K562 (cell line): ENCODE measurements at regions not wholly inside any gene's neighbourhood (a gene's known extent, or its start where the extent isn't known, plus 50 kb on each side); places are given as distances from the start of the nearest gene placed in this dataset.

Experiments
- ATAC-seq: fragments of 200-7000 bp; cut with Tn5 transposase; 3 replicates; pipeline ENCODE4 v1.9.1; 2020; ENCODE audit warnings: moderate library complexity
- BruUV-seq: library from RNA; stranded (reverse); fragments of 400-500 nt; replicated peaks from 2 replicates; lab custom pipeline; 2021; lab: Mats Ljungman, UMichigan
- CTCF ChIA-PET: fragments of 300-600 bp; formaldehyde crosslinking; extraction: SDS; loops from one replicate; lab custom pipeline; 2021; ENCODE audit warnings: low intra/inter-chr PET ratio; lab: Yijun Ruan, JAX
- POLR2A ChIA-PET: fragments of 300-600, 350-650 bp; sonication (Branson Sonifier 250); formaldehyde crosslinking; extraction: SDS; loops from one replicate; lab custom pipeline; 2021; ENCODE audit warnings: antibody characterized with exemption, inconsistent platforms; lab: Yijun Ruan, JAX
- DNase-seq, 4 experiments: peaks; one replicate each; pipeline versions ENCODE4 v3.0.0 to v3.0.0-alpha.2; 2011 to 2018; ENCODE audit warnings: low spot score in 3 of 4, mixed read lengths in 3 of 4; ENCODE audit errors: extremely low read depth in 1 of 4
- FAIRE-seq: peaks from 2 replicates; lab custom pipeline; 2011; peaks lifted over from hg19 to GRCh38; lab: Jason Lieb, UNC
- H2AFZ ChIP-seq: 2 replicates; pipeline ENCODE4 v1.6.0; 2011; ENCODE audit warnings: low read depth, low read length, control low read depth, inconsistent platforms
- H3K27ac ChIP-seq: fragments of 200-600 bp; 3 replicates; pipeline ENCODE4 v1.8.0; 2011; ENCODE audit warnings: low read depth, mild to moderate bottlenecking, control low read depth, inconsistent platforms, low read length, moderate library complexity, mixed read lengths; ENCODE audit errors: extremely low read depth
- H3K27me3 ChIP-seq, 2 experiments: fragments of 300-600 bp in 1 of 2; 2 replicates in 1 of 2; 3 replicates in 1 of 2; pipeline versions ENCODE4 v1.6.0 to v1.8.0; 2011; ENCODE audit warnings: inconsistent platforms in 2 of 2, low read length in 2 of 2, mild to moderate bottlenecking in 1 of 2, mixed read lengths in 1 of 2, moderate library complexity in 1 of 2; ENCODE audit not compliant: control insufficient read depth in 2 of 2, insufficient read depth in 2 of 2
- H3K36me3 ChIP-seq: fragments of 300-600 bp; 3 replicates; pipeline ENCODE4 v1.8.0; 2011; ENCODE audit warnings: mild to moderate bottlenecking, low read length, inconsistent platforms; ENCODE audit not compliant: control insufficient read depth, insufficient read depth
- H3K4me1 ChIP-seq, 2 experiments: fragments of 200-600 bp in 1 of 2; replicated peaks in 1 of 2; 2 replicates in 1 of 2; 3 replicates in 1 of 2; pipeline versions ENCODE4 v1.5.1 to v1.8.0; 2011; ENCODE audit warnings: inconsistent platforms in 2 of 2, low read length in 2 of 2, mild to moderate bottlenecking in 1 of 2, mixed read lengths in 1 of 2, moderate library complexity in 1 of 2; ENCODE audit not compliant: control insufficient read depth in 2 of 2, insufficient read depth in 2 of 2
- H3K4me2 ChIP-seq: 2 replicates; pipeline ENCODE4 v1.6.1; 2011; ENCODE audit warnings: low read length, control low read depth, inconsistent platforms, mixed read lengths; ENCODE audit not compliant: insufficient read depth
- H3K4me3 ChIP-seq: fragments of 200-600 bp; sonication (generic), shearing (Covaris generic); 2 replicates; pipeline ENCODE4 v1.5.1; 2016; ENCODE audit warnings: control low read depth, inconsistent platforms
- H3K79me2 ChIP-seq: fragments of 200-600 bp; 3 replicates; pipeline ENCODE4 v1.8.0; 2011; ENCODE audit warnings: low read length, inconsistent platforms; ENCODE audit not compliant: control insufficient read depth, insufficient read depth
- H3K9ac ChIP-seq, 2 experiments: 2 replicates each; pipeline versions ENCODE4 v1.6.0 to v1.6.1; 2011; ENCODE audit warnings: low read depth in 2 of 2, low read length in 2 of 2, control low read depth in 1 of 2, inconsistent platforms in 1 of 2, mild to moderate bottlenecking in 1 of 2, mixed read lengths in 1 of 2; ENCODE audit not compliant: insufficient read depth in 1 of 2
- H3K9me1 ChIP-seq: one replicate; pipeline ENCODE4 v1.6.0; 2011; ENCODE audit warnings: inconsistent platforms, mild to moderate bottlenecking, low read length, moderate library complexity; ENCODE audit not compliant: control insufficient read depth, insufficient read depth
- H3K9me3 ChIP-seq: replicated peaks from 2 replicates; pipeline ENCODE4 v1.5.1; 2011; ENCODE audit warnings: low read depth, low read length, inconsistent platforms; ENCODE audit not compliant: control insufficient read depth, insufficient read depth
- H4K20me1 ChIP-seq: replicated peaks from 2 replicates; pipeline ENCODE4 v1.6.1; 2011; ENCODE audit warnings: low read length, inconsistent platforms, mixed read lengths; ENCODE audit not compliant: control insufficient read depth, insufficient read depth
- EGR1 ChIP-seq: fragments of 450-650 bp; conservative IDR thresholded peaks from 2 replicates; pipeline ENCODE4 v1.6.1; 2017; ENCODE audit warnings: mild to moderate bottlenecking
- PHB2 ChIP-seq: fragments of 450-650 bp; IDR thresholded peaks from 2 replicates; pipeline ENCODE4 v1.6.1; 2017; ENCODE audit warnings: low read depth
- TOE1 ChIP-seq, 2 experiments: fragments of 450-650 bp in 1 of 2; sonication (generic) in 1 of 2; formaldehyde crosslinking in 1 of 2; IDR thresholded peaks; 2 replicates each; pipeline versions ENCODE4 v1.7.1 to v1.8.0; 2016 to 2022; ENCODE audit warnings: borderline replicate concordance in 2 of 2, mild to moderate bottlenecking in 2 of 2, antibody characterized with exemption in 1 of 2, inconsistent platforms in 1 of 2, low read depth in 1 of 2, missing genetic modification reagents in 1 of 2, moderate library complexity in 1 of 2
- TRIM24 ChIP-seq, 2 experiments: fragments of 450-650 bp; IDR thresholded peaks; 2 replicates each; pipeline ENCODE4 v1.6.1; 2016
- ZNF707 ChIP-seq: fragments of 250-450 bp; sonication (Bioruptor Pico); conservative IDR thresholded peaks from 2 replicates; pipeline ENCODE4 v1.8.0; 2022; ENCODE audit warnings: inconsistent platforms, mild to moderate bottlenecking, moderate library complexity
- WGBS: fragments of 100-300 bp; shearing (Covaris generic); methylation state at CpG from one replicate; pipeline ENCODE4 v1.1.6; 2016; ENCODE audit warnings: low coverage, mixed read lengths; ENCODE audit not compliant: insufficient coverage; ENCODE audit errors: missing lambda C conversion rate; 5-methylcytosine and 5-hydroxymethylcytosine counted together
- in situ Hi-C: fragments of 300-500 bp; cut with MboI; formaldehyde crosslinking; loops from 4 replicates; pipeline ENCODE4 v1.15.0; 2018; ENCODE audit warnings: inconsistent platforms, mixed read lengths
- intact Hi-C: fragments of 100-400 bp; cut with micrococcal nuclease; formaldehyde crosslinking; loops from 2 replicates; pipeline ENCODE4 v1.14.2; 2022
- TF ChIP-seq, protein P1 (sequence below): sonication (generic); formaldehyde crosslinking; IDR thresholded peaks from 2 replicates; pipeline ENCODE4 v1.8.0; 2023; ENCODE audit warnings: mild to moderate bottlenecking, missing genetic modification reagents

DNA sequence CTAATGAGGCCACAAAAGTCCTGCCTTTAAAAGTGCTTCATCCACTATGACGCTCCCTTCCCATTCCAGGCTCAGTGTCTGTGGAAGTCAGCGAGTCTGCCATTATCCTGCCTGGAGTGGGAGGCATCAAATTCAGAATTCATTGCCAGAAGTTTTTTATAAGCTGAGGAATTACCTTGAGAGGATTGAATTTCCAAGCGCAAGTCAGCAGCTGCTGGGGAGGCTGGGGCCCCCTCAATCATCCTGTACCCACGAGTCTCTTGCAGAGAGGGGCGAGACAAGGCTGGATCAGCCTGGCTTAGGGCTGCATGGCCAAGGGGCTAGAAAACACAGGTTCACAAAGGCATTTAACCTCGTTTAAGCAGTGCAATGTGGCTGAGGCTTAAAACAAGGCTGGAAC is 170.5 kb upstream of the NOCT start:
- POLR2A ChIA-PET = interaction anchor here (0.6 kb wide), 1 partner anchor 71 kb away, joined by 3 read pairs; no protein-coding TSS in a partner anchor
- no peak overlapping the region for H3K4me3 ChIP-seq
- H3K4me1 ChIP-seq = no peaks in the 10 kb centered on the region
- no peak overlapping the region; a peak in 1 of 4 replicates for H3K9ac ChIP-seq
- H3K27ac ChIP-seq = no peak overlapping the region
- H3K79me2 ChIP-seq = no peaks in the 10 kb centered on the region
- FAIRE-seq = no peak
- no peak for ATAC-seq
- no peak for DNase-seq
- CTCF ChIA-PET = no interaction called here
- TF ChIP-seq TRIM24 (IDR thresholded peaks at IDR 0.05) = no peak
- TF ChIP-seq, all 486 proteins: peak for 0
- Histone ChIP-seq H3K4me2 (no peak overlapping the region), H3K27me3 (peaks cover 14 to 16% of the 10 kb centered on the region in 2 experiments; a peak in 3 of 5 replicates), H3K9me1 (no peaks in the 10 kb centered on the region), H4K20me1 (no peaks in the 10 kb centered on the region), H3K36me3 (no peaks in the 10 kb centered on the region), H2AFZ (no peak overlapping the region), H3K9me3 (no peaks in the 10 kb centered on the region)
- intact Hi-C loops = no loop called here
- WGBS = 1% methylated on average over 6 of the region's 6 CpGs
- in situ Hi-C loops = no loop called here
- no TSS peak for BruUV-seq

GRCh38 chr4:138843616-138844015 is 172.0 kb upstream of the NOCT start:
- WGBS = under 1% methylated on average over 7 of the region's 7 CpGs
- H3K9me1 ChIP-seq = no peaks in the 10 kb centered on the region
- ATAC-seq = no peak
- H4K20me1 ChIP-seq = no peaks in the 10 kb centered on the region
- no peaks in the 10 kb centered on the region for H3K9me3 ChIP-seq
- CTCF ChIA-PET = no interaction called here
- H3K4me3 ChIP-seq = no peak overlapping the region
- in situ Hi-C loops (no loop called here), intact Hi-C loops (no loop called here)
- no peak overlapping the region for H3K4me2 ChIP-seq
- no peak for FAIRE-seq
- POLR2A ChIA-PET = interaction anchor here (0.8 kb wide), 1 partner anchor 12 kb away, joined by 3 read pairs; no protein-coding TSS in a partner anchor
- no peaks in the 10 kb centered on the region for H3K4me1 ChIP-seq
- peaks cover 19 to 21% of the 10 kb centered on the region in 2 experiments; a peak in 4 of 5 replicates for H3K27me3 ChIP-seq
- no peaks in the 10 kb centered on the region for H3K79me2 ChIP-seq
- DNase-seq = no peak
- no peak overlapping the region for H3K9ac ChIP-seq
- no peak overlapping the region for H2AFZ ChIP-seq
- BruUV-seq = no TSS peak
- TF ChIP-seq ZNF707 (CRISPR knock-in tag) (no peak), TOE1 (IDR thresholded peaks at IDR 0.05; ENCODE audit: borderline replicate concordance) (no peak), TOE1 (CRISPR knock-in tag; IDR thresholded peaks at IDR 0.05; ENCODE audit: borderline replicate concordance, low read depth) (no peak), EGR1 (no peak), PHB2 (no peak)
- TF ChIP-seq, protein P1, sequence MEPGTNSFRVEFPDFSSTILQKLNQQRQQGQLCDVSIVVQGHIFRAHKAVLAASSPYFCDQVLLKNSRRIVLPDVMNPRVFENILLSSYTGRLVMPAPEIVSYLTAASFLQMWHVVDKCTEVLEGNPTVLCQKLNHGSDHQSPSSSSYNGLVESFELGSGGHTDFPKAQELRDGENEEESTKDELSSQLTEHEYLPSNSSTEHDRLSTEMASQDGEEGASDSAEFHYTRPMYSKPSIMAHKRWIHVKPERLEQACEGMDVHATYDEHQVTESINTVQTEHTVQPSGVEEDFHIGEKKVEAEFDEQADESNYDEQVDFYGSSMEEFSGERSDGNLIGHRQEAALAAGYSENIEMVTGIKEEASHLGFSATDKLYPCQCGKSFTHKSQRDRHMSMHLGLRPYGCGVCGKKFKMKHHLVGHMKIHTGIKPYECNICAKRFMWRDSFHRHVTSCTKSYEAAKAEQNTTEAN (CRISPR knock-in tag) = no peak
- H3K36me3 ChIP-seq = no peaks in the 10 kb centered on the region
- H3K27ac ChIP-seq = no peak overlapping the region
